ENCODE measurements at regions not wholly inside any gene's neighbourhood (a gene's known extent, or its start where the extent isn't known, plus 50 kb on each side); places are given as distances from the start of the nearest gene placed in this dataset.

- TF ChIP-seq CTCF (conservative IDR thresholded peaks at IDR 0.05 in 1 of 2, IDR thresholded peaks at IDR 0.05 in 1 of 2; ENCODE audit: extremely low read depth in 1 of 2, insufficient read depth in 1 of 2, low read depth in 1 of 2, low read length in 2 of 2): no peak
- no peak for TF ChIP-seq EZH2 (IDR thresholded peaks at IDR 0.05; ENCODE audit: borderline replicate concordance, low read length)
Measured at GRCh38 chr9:30239878-30240277, 2144.6 kb upstream of the ACO1 start.

Measured in mammary epithelial cell (primary cell).